Bronchial epithelial cell (primary cell): ENCODE measurements at regions not wholly inside any gene's neighbourhood (a gene's known extent, or its start where the extent isn't known, plus 50 kb on each side); places are given as distances from the start of the nearest gene placed in this dataset.
"Not testable (repeated sequence)": the region's sequence is repeated elsewhere in the genome, so short reads cannot be mapped to it uniquely, and the experiment has no call there.

ENCODE experiments used
- DNase-seq: peaks from one replicate; pipeline ENCODE4 v3.0.0-alpha.2; 2010; ENCODE audit warnings: low read depth
- FAIRE-seq: peaks from 2 replicates; lab custom pipeline; 2011; peaks lifted over from hg19 to GRCh38; lab: Jason Lieb, UNC
- H3K27me3 ChIP-seq: 2 replicates; pipeline ENCODE4 v1.5.1; 2011; ENCODE audit warnings: low read length; ENCODE audit not compliant: control insufficient read depth, insufficient read depth
- H3K36me3 ChIP-seq: 2 replicates; pipeline ENCODE4 v1.5.1; 2011; ENCODE audit warnings: low read length; ENCODE audit not compliant: control insufficient read depth, insufficient read depth
- H3K4me3 ChIP-seq: 2 replicates; pipeline ENCODE4 v1.5.1; 2011; ENCODE audit warnings: mild to moderate bottlenecking, low read depth, low read length, control low read depth

GRCh38 chr7:56910973-56911372, 221.3 kb downstream of the ZNF479 start:
- H3K27me3 ChIP-seq, H3K36me3 ChIP-seq, DNase-seq, H3K4me3 ChIP-seq: not testable (repeated sequence)
- peak; percentile 89 for FAIRE-seq

- peak; percentile 28 for FAIRE-seq
- H3K27me3 ChIP-seq, H3K36me3 ChIP-seq, H3K4me3 ChIP-seq, DNase-seq: not testable (repeated sequence)
These were observed 242.8 kb downstream of the ZNF479 start for GRCh38 chr7:56889454-56889853.

GRCh38 chr7:56885132-56885531, 247.1 kb downstream of the ZNF479 start:
- not testable (repeated sequence) for FAIRE-seq

GRCh38 chr7:56882318-56882717, 249.9 kb downstream of the ZNF479 start:
- FAIRE-seq, H3K36me3 ChIP-seq, H3K27me3 ChIP-seq, DNase-seq, H3K4me3 ChIP-seq: not testable (repeated sequence)

More at GRCh38 chr7:56885132-56885531, 247.1 kb downstream of the ZNF479 start:
- H3K36me3 ChIP-seq, DNase-seq, H3K4me3 ChIP-seq, H3K27me3 ChIP-seq: not testable (repeated sequence)
